GM20000 (cell line): ENCODE measurements at regions not wholly inside any gene's neighbourhood (a gene's known extent, or its start where the extent isn't known, plus 50 kb on each side); places are given as distances from the start of the nearest gene placed in this dataset.

ENCODE experiments used
- DNase-seq: peaks from one replicate; pipeline ENCODE4 v3.0.0; 2012; ENCODE audit warnings: low spot score
- TF ChIP-seq, protein P1 (sequence below): IDR thresholded peaks from 2 replicates; pipeline ENCODE4 v1.5.1; 2012; ENCODE audit warnings: mild to moderate bottlenecking, control low read depth; ENCODE audit errors: extremely low read depth, missing control alignments

DNA sequence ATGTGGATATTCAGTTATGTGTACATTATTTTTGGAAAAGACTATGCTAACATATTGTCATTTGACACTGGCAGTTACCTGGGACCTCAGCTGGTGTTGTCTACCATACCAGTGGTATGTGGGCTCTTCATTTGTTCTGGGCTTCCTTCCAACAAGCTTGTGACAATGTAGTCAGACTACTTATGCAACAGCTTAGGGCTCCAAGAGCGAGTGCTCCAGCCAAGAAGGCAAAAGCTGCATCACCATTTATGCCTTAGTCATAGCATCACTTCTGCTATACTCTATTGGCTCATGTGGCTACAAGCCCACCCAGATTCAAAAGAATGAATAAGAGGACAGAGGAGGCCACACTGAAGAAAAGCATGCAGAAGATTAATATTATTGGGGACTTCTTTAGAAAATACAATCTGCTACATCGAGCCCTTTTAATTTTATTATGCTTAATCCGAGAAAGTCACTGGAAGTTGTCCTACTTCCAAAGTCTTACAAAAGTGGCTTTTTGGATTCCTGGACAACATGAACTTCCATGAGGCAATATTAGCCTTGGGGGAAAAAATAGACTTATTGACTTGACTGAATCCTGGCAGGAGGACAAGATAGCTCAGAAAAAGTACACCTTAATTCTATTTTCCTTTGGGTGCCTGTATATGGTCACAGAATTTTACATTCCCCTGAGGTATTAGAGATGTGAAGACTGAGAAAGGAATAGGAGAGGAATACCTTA lies 529.4 kb upstream of the HTR2A start:
- TF ChIP-seq, protein P1, sequence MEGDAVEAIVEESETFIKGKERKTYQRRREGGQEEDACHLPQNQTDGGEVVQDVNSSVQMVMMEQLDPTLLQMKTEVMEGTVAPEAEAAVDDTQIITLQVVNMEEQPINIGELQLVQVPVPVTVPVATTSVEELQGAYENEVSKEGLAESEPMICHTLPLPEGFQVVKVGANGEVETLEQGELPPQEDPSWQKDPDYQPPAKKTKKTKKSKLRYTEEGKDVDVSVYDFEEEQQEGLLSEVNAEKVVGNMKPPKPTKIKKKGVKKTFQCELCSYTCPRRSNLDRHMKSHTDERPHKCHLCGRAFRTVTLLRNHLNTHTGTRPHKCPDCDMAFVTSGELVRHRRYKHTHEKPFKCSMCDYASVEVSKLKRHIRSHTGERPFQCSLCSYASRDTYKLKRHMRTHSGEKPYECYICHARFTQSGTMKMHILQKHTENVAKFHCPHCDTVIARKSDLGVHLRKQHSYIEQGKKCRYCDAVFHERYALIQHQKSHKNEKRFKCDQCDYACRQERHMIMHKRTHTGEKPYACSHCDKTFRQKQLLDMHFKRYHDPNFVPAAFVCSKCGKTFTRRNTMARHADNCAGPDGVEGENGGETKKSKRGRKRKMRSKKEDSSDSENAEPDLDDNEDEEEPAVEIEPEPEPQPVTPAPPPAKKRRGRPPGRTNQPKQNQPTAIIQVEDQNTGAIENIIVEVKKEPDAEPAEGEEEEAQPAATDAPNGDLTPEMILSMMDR: no peak
- no peak for DNase-seq

DNA sequence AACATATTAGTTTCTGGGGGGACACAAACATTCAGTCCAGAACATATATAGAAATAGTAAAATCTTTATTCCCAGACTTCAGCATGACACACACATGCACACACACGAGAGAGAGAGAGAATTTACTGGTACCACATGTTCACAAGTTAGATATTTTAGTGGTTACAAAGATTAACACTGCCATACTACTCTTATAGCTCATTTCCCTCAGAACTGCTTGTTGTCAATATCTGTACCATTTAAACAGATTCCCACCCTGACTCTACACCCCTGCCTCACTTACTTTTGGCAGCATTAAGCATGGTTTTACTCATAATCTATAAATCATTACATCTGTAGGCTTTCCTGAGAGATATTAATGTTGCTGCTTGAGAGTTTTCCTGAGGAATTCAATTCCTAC lies 524.7 kb upstream of the HTR2A start:
- TF ChIP-seq, protein P1: no peak
- no peak for DNase-seq

DNA sequence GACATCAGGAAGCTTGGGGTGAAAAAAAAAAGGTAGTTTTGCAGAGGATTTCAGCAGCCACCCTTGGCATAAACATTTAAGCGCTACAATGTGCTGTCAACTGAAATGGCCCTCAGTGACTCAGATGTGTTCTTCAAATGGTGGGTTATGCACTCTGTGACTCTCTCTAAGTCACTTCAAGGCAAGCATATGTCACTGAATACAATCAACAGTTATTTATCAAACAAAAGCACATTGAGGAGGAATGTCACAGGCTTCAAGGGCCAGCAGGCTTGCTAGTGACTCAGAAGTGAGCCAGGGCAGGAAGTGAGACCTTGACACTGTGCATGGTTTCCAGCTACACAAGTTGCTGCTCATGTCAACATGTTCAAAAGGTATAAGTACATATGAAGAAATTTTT lies 523.7 kb upstream of the HTR2A start:
- DNase-seq: no peak
- TF ChIP-seq, protein P1: no peak

DNA sequence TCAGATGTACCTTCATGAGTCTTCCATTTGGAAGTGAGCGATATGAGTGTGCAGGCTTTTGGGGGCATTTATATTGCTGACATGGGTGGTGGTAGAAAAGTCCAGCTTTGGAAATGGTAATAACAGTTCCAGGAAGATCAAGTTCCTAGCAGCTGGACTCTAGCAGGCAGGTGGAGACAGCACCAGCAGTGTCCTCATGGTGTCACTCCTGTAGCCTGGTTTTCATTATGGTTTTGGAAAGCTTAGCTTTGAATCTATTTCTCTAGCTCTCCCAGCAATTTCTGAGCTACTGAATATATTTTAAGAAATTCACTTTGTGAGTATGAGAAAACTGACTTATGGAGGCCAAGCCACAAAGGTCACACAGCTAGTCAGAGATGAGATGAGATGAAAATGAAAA lies 523.2 kb upstream of the HTR2A start:
- no peak for DNase-seq
- TF ChIP-seq, protein P1: no peak

DNA sequence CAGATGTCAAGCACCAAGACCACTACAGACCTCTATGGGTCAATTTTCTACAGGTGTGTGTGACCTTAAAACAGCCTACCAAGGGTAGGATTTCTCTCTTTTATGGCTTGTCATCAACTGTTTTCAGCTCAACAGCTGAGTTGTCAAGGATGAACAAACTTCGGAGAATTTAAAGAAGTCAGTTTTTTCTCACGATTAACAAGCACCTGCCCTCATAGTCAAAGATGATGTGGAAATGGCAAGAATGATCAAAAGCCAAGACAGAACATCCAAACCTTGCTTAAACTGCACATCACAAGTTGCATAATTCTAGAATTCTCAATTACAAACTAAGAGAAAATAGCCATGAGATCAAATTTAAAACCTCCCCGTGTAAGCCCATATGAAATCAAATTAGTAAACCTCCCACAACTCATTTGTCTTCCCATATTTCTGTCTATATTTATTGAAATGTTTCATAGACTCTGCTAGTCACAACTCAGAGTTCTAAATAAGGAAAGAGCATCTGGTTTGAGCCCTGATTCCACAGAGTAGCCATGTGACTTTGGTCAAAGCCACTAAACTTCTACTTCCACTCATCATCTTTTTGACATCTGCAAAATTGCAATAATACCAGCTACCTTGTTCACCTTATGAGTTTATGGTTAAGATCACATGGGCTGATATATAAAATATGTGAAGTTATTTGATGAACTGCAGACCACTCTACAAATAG lies 521.5 kb upstream of the HTR2A start:
- TF ChIP-seq, protein P1: no peak
- DNase-seq: no peak

DNA sequence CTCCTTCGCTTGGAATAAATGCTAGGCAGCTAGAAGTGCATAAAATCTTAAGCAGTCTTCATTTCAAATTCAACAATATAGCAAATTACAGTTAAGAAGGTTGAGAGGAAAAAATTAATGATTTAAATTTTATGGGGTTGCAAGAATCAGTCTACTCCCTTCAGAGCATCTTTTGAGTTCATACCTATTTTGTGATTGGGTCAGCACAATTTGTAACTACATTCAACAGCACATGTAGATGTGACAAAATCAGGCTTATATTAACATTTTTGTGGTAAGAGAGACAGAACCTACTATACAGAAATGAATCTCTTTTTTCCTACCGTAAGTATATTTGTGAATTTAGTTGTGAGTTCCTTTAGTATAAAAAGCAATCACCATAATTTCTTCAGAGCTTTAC lies 520.6 kb upstream of the HTR2A start:
- DNase-seq: no peak
- TF ChIP-seq, protein P1: no peak

DNA sequence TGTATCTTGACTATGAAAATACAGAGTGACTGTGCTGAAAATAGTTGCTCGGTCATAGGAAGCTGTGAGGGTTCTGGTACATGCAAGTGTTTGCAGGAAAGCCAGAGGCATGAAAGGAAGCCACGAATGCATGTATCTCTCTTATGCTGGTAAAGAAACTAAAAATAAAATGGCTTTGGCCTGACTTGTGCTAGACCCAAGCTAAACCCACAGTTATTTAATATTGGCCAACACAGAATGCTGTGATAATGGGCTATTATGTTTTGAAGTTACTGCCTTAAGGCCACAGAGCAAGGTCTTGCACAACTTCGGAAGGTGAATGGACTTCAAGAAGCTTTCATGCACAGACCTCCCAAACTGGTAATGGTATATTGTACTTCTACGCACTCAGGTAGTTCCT lies 518.2 kb upstream of the HTR2A start:
- DNase-seq: no peak
- TF ChIP-seq, protein P1: no peak
